Stimulated activated CD8-positive, alpha-beta memory T cell treated with anti-CD3 and anti-CD28 coated beads, Interleukin-4, amount 100 ng/mL, for 24 hours (primary cell): ENCODE measurements at regions not wholly inside any gene's neighbourhood (a gene's known extent, or its start where the extent isn't known, plus 50 kb on each side); places are given as distances from the start of the nearest gene placed in this dataset.

ENCODE experiments used
- DNase-seq: peaks from one replicate; pipeline ENCODE4 v3.0.0-alpha.2; 2020; ENCODE audit warnings: low read depth

GRCh38 chr1:5597991-5598823 is 394.0 kb downstream of the NPHP4 start:
- DNase-seq, result no peak

DNA sequence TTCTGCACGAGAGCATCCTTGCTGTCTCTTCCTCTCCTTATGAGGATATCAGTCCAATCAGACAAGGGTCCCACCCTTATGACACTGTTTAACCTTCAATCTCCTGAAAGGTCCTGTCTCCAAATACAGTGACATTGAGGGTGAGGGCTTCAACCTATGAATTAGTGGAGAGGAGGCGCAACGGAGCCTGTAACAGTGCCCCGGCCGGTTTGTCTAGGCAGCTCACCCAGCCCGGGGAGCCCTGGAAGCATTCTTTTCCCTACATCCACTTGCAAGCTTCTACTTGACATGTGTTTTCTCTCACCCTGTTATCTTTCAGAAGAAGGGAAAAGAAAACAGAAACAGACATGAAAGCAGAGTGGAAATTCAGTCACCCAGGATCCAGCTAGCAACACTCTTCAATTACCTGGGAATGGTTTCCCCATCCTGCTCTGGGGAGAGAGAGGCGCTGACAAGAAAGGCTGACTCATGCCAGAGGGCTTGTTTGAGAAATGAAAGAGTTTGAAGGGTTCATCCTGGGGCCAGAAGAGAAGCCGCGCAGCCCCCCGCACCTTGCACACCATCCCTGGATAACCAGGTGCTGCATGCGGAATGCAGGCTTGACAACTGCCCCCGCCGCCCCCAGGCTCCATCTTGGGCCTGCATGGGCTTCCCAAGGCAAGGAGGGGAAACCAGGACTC is 394.9 kb downstream of the NPHP4 start:
- no peak for DNase-seq

DNA sequence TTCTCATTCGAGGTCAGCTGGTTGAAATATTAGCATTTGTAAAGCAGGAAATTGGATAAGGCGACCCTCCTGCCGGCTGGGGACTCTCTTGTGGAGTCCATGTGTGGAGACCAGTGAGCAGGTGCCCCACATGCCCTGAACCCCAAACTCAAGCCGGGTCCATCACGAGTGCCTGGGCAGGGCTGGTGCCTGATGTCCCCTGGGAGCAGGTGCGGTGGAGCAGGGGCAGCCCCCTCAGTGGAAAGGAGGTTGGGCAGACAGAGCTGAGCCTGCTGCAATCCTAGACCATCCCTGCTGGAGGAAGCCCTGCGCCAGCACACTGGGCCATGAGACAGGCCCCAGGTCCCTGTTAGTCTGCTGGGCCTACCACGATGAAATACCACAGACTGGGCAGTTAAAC is 395.6 kb downstream of the NPHP4 start:
- DNase-seq, result no peak

- DNase-seq, result no peak
Measured at GRCh38 chr1:5595531-5596170, 396.6 kb downstream of the NPHP4 start.

GRCh38 chr1:5594056-5594956 is 397.9 kb downstream of the NPHP4 start:
- DNase-seq, result no peak

- DNase-seq, result no peak
Measured at GRCh38 chr1:5590717-5591116, 401.5 kb downstream of the NPHP4 start.

- DNase-seq, result no peak
Measured at GRCh38 chr1:5586629-5587028, 405.6 kb downstream of the NPHP4 start.

GRCh38 chr1:5585256-5585655 is 407.0 kb downstream of the NPHP4 start:
- DNase-seq, result no peak

DNA sequence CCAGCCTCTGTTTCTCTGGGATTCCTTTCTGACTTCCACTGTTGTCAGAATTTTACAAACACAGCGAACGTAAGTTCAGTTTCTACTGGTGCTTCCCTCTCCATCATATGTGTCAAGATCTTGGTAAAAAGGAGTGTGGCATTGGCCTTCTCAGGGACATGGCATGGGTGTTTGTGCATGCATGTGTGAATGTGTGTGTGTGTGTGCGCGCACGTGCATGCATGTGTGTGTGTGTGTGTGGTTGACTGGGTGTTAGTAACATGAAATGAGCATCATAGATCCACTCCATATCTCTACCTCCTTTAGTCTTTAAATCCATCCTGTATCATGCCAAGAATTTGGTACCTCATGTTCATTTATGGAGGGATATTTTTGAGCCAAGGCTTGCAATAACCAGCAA is 411.3 kb downstream of the NPHP4 start:
- no peak for DNase-seq

GRCh38 chr1:5579966-5580365 is 412.3 kb downstream of the NPHP4 start:
- DNase-seq, result no peak

DNA sequence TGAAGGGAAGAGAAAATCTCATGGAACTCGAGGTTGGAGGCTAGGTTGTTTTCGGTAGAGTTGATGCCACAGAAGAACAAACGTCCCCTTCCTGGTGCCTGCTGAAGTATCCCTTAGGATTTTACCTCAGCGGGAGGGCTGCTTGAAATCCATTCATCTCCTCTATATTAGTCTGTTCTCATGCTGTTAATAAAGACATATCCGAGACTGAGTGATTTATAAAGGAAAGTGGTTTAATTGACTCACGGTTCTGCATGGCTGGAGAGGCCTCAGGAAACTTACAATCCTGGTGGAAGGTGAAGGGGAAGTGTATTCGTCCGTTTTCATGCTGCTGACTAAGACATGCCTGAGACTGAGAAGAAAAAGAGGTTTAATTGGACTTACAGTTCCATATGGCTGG is 413.5 kb downstream of the NPHP4 start:
- DNase-seq, result no peak

DNA sequence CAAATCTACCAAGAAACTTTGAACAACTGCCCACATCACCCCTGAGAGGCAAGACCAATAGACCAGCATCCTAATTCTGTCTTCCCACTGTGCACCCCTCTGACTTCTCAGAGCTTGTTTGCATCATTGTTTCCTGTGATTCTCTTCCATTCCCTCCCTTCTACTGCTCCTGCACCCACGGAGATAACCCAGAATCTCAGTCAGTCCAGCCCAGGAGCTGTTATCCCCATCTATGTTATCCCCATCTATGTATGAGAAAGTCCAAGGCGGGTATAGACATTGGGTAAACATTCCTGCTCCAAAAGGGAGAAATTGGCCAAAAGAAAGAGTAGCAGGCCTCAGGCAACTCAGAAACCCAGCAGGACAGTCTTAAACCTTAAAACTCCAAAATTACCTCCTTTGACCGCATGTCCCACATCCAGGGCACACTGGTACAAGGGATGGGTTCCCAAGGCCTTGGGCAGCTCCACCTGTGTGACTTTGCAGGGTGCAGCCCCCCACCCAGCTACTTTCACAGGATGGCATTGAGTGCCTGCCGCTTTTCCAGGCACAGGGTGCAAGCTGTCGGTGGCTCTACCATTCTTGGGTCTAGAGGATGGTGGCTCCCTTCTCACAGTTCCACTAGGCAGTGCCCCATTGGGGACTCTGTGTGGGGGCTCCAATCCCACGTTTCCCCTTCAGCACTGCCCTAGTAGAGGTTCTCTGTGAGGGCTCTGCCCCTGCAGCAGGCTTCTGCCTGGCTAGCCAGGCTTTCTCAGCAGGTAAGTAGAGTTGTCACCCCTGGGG is 414.8 kb downstream of the NPHP4 start:
- DNase-seq, result no peak

DNA sequence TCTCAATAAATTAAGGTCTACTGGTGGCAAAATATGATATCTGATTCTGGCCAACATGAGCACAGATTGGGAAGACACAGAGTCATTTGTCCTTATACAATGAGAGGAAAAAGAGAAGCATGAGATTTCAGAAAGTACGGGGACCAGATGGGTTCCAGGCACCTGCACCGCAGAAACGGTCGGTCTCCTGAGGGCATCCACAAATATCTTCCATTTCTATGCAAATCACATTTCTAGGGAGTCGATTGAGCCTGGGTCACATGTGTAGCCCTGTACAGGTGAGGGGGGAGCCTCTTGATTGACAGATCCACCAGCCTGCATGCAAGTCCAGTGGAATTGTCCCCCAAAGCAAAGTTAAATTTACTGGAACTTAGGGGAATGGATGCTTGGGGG is 415.6 kb downstream of the NPHP4 start:
- no peak for DNase-seq

- DNase-seq, result no peak
Measured at GRCh38 chr1:5576011-5576672, 416.1 kb downstream of the NPHP4 start.

GRCh38 chr1:5575396-5575940 is 416.8 kb downstream of the NPHP4 start:
- no peak for DNase-seq

DNA sequence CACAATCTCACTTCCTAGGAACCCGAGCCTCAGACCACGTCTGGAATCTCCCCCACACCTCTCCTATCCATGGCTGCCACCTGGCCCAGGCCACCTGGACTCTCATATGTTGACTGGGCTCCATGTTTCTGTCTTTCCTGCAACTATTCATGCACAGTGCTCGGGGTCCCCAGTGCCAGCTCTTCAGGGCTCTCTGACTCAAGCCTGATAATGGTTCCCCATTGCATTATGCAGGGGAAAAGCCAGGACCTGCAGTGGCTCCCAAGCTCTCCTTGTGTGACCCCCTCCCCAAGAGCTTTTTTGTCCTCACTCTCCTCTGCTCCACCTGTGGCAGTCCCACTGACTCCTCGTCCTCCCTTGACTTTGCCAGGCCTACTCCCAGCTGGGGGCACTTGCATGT is 417.6 kb downstream of the NPHP4 start:
- DNase-seq, result no peak

DNA sequence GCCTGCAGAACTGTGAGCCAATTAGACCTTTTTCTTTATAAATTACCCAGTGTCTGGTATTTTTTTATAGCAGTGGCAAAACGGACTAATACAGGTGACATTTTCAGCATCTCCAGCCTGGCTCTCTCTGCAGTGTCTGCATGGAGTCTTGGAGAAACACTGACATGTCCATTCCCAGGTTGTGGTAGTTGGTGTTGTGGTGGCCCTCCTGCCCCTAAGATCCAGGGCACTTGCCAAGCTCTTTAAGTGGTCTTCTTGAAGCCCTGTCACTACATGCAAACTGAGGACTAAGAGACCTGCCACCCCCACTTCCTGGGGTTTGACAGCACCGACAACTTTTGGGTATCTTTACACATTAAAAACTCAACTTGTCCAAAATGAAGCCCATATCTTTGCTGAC is 419.4 kb downstream of the NPHP4 start:
- DNase-seq, result no peak

DNA sequence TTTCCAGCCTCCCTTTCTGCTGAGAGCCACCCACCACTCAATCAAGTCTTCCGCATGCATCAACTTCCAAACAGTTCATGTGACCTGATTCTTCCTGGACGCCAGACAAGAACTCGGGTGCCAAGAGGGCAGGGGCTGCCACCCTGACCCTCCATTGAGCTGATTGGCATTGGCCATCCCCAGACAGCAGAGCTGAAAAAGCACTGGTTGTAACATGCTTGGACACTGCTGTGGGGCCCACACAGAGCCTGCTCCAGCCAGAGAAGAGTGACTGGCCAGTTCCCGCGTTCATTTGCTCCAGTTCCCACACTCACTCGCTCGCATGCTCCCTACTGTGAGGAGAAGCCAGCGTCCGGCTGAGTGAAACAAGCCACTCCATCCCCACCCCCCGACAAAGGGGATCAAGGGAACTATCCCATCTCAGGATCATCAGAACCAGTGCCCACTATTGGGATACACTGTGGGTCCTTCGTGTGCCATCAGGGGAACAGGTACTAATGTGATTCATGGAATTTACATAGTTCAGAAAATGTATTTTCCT is 420.3 kb downstream of the NPHP4 start:
- DNase-seq, result no peak

GRCh38 chr1:5571438-5571837 is 420.8 kb downstream of the NPHP4 start:
- no peak for DNase-seq

DNA sequence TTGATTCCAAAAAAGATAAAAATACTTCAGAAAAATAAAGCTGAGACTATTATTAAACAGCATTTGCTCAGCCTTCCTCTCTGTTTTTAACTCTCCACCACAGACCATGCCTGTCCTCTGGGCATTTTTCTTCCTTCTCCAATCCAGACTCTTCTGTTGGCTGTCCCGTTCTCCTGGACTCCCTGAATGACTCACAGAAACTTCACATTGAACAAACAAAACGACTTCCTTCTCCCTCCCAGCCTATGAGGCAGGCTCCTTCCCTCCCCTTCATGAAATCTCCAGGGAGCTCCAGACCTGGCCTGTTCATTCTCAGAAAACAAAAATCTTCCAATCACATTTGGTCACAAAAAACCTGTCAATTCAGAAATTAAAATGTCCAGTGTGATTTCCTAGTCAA is 421.3 kb downstream of the NPHP4 start:
- DNase-seq, result no peak
